ENCODE measurements at regions not wholly inside any gene's neighbourhood (a gene's known extent, or its start where the extent isn't known, plus 50 kb on each side); places are given as distances from the start of the nearest gene placed in this dataset.

DNA sequence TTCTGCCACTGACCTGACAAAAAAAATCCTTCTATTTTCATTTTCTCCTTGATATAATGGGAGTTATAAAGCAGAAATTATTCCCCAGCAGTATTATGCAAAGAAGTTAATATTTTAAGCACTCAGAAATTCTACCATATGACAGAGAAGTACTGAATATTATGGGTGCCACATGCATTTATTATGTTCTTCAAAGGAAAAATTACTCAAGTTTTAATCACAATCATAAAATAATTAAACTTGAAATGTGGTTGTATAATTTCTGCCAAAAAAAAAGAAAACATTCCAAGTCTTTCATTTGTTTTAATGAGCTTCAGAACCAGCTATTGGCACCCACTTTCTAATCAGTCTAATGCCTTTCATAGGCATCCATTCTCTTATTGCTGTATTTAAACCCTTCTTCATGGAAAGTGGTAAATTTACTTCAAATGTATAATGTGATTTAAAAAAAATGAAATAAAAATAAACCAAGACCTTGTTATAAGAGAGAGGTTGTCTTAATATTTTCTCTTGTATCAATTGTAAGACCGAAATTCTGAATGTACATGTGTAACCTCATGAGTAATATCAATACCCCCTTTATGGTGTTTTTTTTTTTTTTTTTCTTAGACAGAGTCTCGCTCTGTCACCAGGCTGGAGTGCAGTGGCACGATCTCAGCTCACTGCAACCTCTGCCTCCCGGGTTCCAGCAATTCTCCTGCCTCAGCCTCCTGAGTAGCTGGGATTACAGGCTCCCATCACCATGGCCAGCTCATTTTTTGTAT, 302.3 kb downstream of the IRS1 start:
- TF ChIP-seq POLR2AphosphoS5 (IDR thresholded peaks at IDR 0.05) (no peak), POLR2A (IDR thresholded peaks at IDR 0.05) (no peak)
